HG02678 (cell line): ENCODE measurements at regions not wholly inside any gene's neighbourhood (a gene's known extent, or its start where the extent isn't known, plus 50 kb on each side); places are given as distances from the start of the nearest gene placed in this dataset.

ENCODE experiments used
- ATAC-seq: cut with Tn5 transposase; IDR thresholded peaks from one replicate; pipeline ENCODE4 v1.9.1; 2021; ENCODE audit warnings: mild to moderate bottlenecking, moderate library complexity; ENCODE audit not compliant: unreplicated experiment

GRCh38 chr2:228658998-228659397 is 477.5 kb upstream of the SPHKAP start:
- ATAC-seq, result no peak

GRCh38 chr2:228657807-228658402 is 476.4 kb upstream of the SPHKAP start:
- no peak for ATAC-seq

GRCh38 chr2:228655331-228655730 is 473.8 kb upstream of the SPHKAP start:
- ATAC-seq, result no peak

- ATAC-seq, result no peak
Observed at GRCh38 chr2:228654707-228655106, 473.2 kb upstream of the SPHKAP start.

- no peak for ATAC-seq
Observed at GRCh38 chr2:228653884-228654283, 472.4 kb upstream of the SPHKAP start.

- ATAC-seq, result no peak
Observed at GRCh38 chr2:228652366-228652765, 470.9 kb upstream of the SPHKAP start.

GRCh38 chr2:228649876-228650275 is 468.4 kb upstream of the SPHKAP start:
- ATAC-seq, result no peak

- ATAC-seq, result no peak
Observed at GRCh38 chr2:228649447-228649846, 468.0 kb upstream of the SPHKAP start.

- ATAC-seq, result no peak
Observed at GRCh38 chr2:228648541-228648940, 467.1 kb upstream of the SPHKAP start.

- no peak for ATAC-seq
Observed at GRCh38 chr2:228646061-228646460, 464.6 kb upstream of the SPHKAP start.

- ATAC-seq, result no peak
Observed at GRCh38 chr2:228644199-228644598, 462.7 kb upstream of the SPHKAP start.

GRCh38 chr2:228642861-228643260 is 461.4 kb upstream of the SPHKAP start:
- ATAC-seq, result no peak

GRCh38 chr2:228630786-228631185 is 449.3 kb upstream of the SPHKAP start:
- no peak for ATAC-seq

- ATAC-seq, result no peak
Observed at GRCh38 chr2:228629251-228629650, 447.8 kb upstream of the SPHKAP start.

- ATAC-seq, result no peak
Observed at GRCh38 chr2:228628682-228629081, 447.2 kb upstream of the SPHKAP start.

- ATAC-seq, result no peak
Observed at GRCh38 chr2:228627510-228627909, 446.0 kb upstream of the SPHKAP start.

GRCh38 chr2:228625481-228625880 is 444.0 kb upstream of the SPHKAP start:
- ATAC-seq, result no peak

- ATAC-seq, result no peak
Observed at GRCh38 chr2:228624733-228625132, 443.2 kb upstream of the SPHKAP start.

GRCh38 chr2:228615496-228615895 is 434.0 kb upstream of the SPHKAP start:
- ATAC-seq, result no peak

GRCh38 chr2:228614741-228615140 is 433.3 kb upstream of the SPHKAP start:
- no peak for ATAC-seq

GRCh38 chr2:228613133-228613850 is 431.8 kb upstream of the SPHKAP start:
- ATAC-seq, result no peak

- ATAC-seq, result no peak
Observed at GRCh38 chr2:228611171-228611570, 429.7 kb upstream of the SPHKAP start.

GRCh38 chr2:228602288-228602687 is 420.8 kb upstream of the SPHKAP start:
- ATAC-seq, result no peak
